H1 (cell line): ENCODE measurements at regions not wholly inside any gene's neighbourhood (a gene's known extent, or its start where the extent isn't known, plus 50 kb on each side); places are given as distances from the start of the nearest gene placed in this dataset.

Experiments used
- CTCF ChIA-PET: fragments of 300-600 bp; sonication (Branson Sonifier 250); formaldehyde crosslinking; loops from one replicate; lab custom pipeline; 2021; ENCODE audit not compliant: partially characterized antibody; lab: Charles Lee
- POLR2A ChIA-PET: fragments of 300-600 bp; sonication (Branson Sonifier 250); formaldehyde crosslinking; loops from one replicate; lab custom pipeline; 2021; ENCODE audit warnings: inconsistent platforms; ENCODE audit not compliant: partially characterized antibody; lab: Charles Lee
- DNase-seq, 2 experiments: peaks; one replicate each; pipeline versions ENCODE4 v3.0.0 to v3.0.0-alpha.2; 2010 to 2022; ENCODE audit warnings: low spot score in 2 of 2, low read depth in 1 of 2, mixed read lengths in 1 of 2
- FAIRE-seq: peaks from 2 replicates; lab custom pipeline; 2011; peaks lifted over from hg19 to GRCh38; lab: Jason Lieb, UNC
- H2AFZ ChIP-seq: 2 replicates; pipeline ENCODE4 v1.8.1; 2012; ENCODE audit warnings: low read length, inconsistent platforms
- H2AK5ac ChIP-seq: 2 replicates; pipeline ENCODE4 v1.6.1; 2013; ENCODE audit warnings: low read depth, low read length
- H2BK120ac ChIP-seq: replicated peaks from 2 replicates; pipeline ENCODE3; 2013; ENCODE audit warnings: low read depth, low read length, inconsistent platforms
- H2BK12ac ChIP-seq: 2 replicates; pipeline ENCODE4 v1.6.1; 2013; ENCODE audit warnings: low read depth, low read length
- H2BK15ac ChIP-seq: 2 replicates; pipeline ENCODE4 v1.6.1; 2013; ENCODE audit warnings: low read length
- H2BK20ac ChIP-seq: 2 replicates; pipeline ENCODE4 v1.6.1; 2013; ENCODE audit warnings: low read length
- H2BK5ac ChIP-seq: 2 replicates; pipeline ENCODE4 v1.6.1; 2013; ENCODE audit warnings: low read depth, low read length
- H3K14ac ChIP-seq: 2 replicates; pipeline ENCODE4 v1.6.1; 2013; ENCODE audit warnings: inconsistent platforms; ENCODE audit not compliant: insufficient read length
- H3K18ac ChIP-seq: 2 replicates; pipeline ENCODE4 v1.6.1; 2013; ENCODE audit warnings: low read length; ENCODE audit errors: extremely low read depth
- H3K23ac ChIP-seq: 2 replicates; pipeline ENCODE4 v1.6.1; 2013; ENCODE audit warnings: inconsistent platforms; ENCODE audit not compliant: insufficient read length
- H3K23me2 ChIP-seq: 2 replicates; pipeline ENCODE4 v1.6.1; 2013; ENCODE audit warnings: low read depth, low read length
- H3K27ac ChIP-seq: 2 replicates; pipeline ENCODE4 v1.6.1; 2011; ENCODE audit warnings: low read depth, low read length, inconsistent platforms
- H3K27me3 ChIP-seq, 4 experiments: replicated peaks in 1 of 4; 1 replicate in 1 of 4; 2 replicates in 3 of 4; pipeline versions ENCODE4 v1.6.1 to v1.8.1; 2011 to 2013; ENCODE audit warnings: low read length in 3 of 4, mild to moderate bottlenecking in 3 of 4, inconsistent platforms in 2 of 4, mixed read lengths in 2 of 4, moderate library complexity in 1 of 4; ENCODE audit not compliant: control insufficient read depth in 3 of 4, insufficient read depth in 3 of 4; ENCODE audit errors: extremely low read depth in 1 of 4
- H3K36me3 ChIP-seq, 4 experiments: 2 replicates each; pipeline versions ENCODE4 v1.6.1 to v1.8.1; 2011 to 2013; ENCODE audit warnings: mild to moderate bottlenecking in 4 of 4, low read length in 3 of 4, moderate library complexity in 2 of 4, control low read depth in 1 of 4, inconsistent platforms in 1 of 4; ENCODE audit not compliant: insufficient read depth in 4 of 4, control insufficient read depth in 2 of 4
- H3K4ac ChIP-seq: replicated peaks from 2 replicates; pipeline ENCODE3; 2013; ENCODE audit warnings: low read length, low read depth, mixed read lengths, inconsistent platforms; ENCODE audit not compliant: insufficient read length
- H3K4me1 ChIP-seq, 4 experiments: replicated peaks in 1 of 4; 1 replicate in 1 of 4; 2 replicates in 3 of 4; pipeline versions ENCODE4 v1.6.1 to v1.8.1; 2011 to 2013; ENCODE audit warnings: low read length in 3 of 4, inconsistent platforms in 2 of 4, mixed read lengths in 1 of 4; ENCODE audit not compliant: insufficient read depth in 4 of 4, control insufficient read depth in 3 of 4
- H3K4me2 ChIP-seq, 2 experiments: 2 replicates each; pipeline versions ENCODE4 v1.6.1 to v1.8.1; 2011 to 2013; ENCODE audit warnings: low read depth in 2 of 2, low read length in 2 of 2, control low read depth in 1 of 2, inconsistent platforms in 1 of 2, mild to moderate bottlenecking in 1 of 2; ENCODE audit not compliant: insufficient read depth in 1 of 2
- H3K4me3 ChIP-seq, 4 experiments: fragments of 200-600, 300-600 bp in 1 of 4; sonication (generic), shearing (Covaris generic), sonication (Bioruptor Twin) in 1 of 4; 2 replicates each; pipeline versions ENCODE4 v1.5.1 to v1.8.1; 2011 to 2016; ENCODE audit warnings: low read length in 4 of 4, low read depth in 3 of 4, control low read depth in 2 of 4, inconsistent platforms in 2 of 4, mild to moderate bottlenecking in 2 of 4, mixed read lengths in 1 of 4, moderate library complexity in 1 of 4; ENCODE audit not compliant: insufficient read depth in 2 of 4; ENCODE audit errors: extremely low read depth in 1 of 4
- H3K56ac ChIP-seq: replicated peaks from 2 replicates; pipeline ENCODE3; 2013; ENCODE audit warnings: low read depth, mild to moderate bottlenecking, mixed read lengths, low read length, inconsistent platforms; ENCODE audit not compliant: insufficient read length
- H3K79me1 ChIP-seq: 2 replicates; pipeline ENCODE4 v1.6.1; 2013; ENCODE audit warnings: low read depth, low read length, control low read depth
- H3K79me2 ChIP-seq, 2 experiments: 2 replicates each; pipeline versions ENCODE4 v1.6.1 to v1.8.1; 2012 to 2013; ENCODE audit warnings: low read length in 2 of 2, mild to moderate bottlenecking in 2 of 2, inconsistent platforms in 1 of 2; ENCODE audit not compliant: insufficient read depth in 2 of 2, control insufficient read depth in 1 of 2
- H3K9ac ChIP-seq, 4 experiments: replicated peaks in 1 of 4; 1 replicate in 1 of 4; 2 replicates in 3 of 4; pipeline versions ENCODE4 v1.6.1 to v1.8.1; 2011 to 2013; ENCODE audit warnings: low read depth in 3 of 4, low read length in 3 of 4, control low read depth in 2 of 4, mild to moderate bottlenecking in 2 of 4, moderate library complexity in 2 of 4, inconsistent platforms in 1 of 4; ENCODE audit errors: extremely low read depth in 1 of 4
- H3K9me3 ChIP-seq, 2 experiments: 2 replicates each; pipeline versions ENCODE4 v1.6.1 to v1.8.1; 2012 to 2013; ENCODE audit warnings: mild to moderate bottlenecking in 2 of 2, moderate library complexity in 2 of 2, control low read depth in 1 of 2, inconsistent platforms in 1 of 2, low read depth in 1 of 2, low read length in 1 of 2, mixed read lengths in 1 of 2; ENCODE audit not compliant: insufficient read depth in 2 of 2
- H4K20me1 ChIP-seq, 2 experiments: replicated peaks in 1 of 2; 2 replicates each; pipeline versions ENCODE3 to v1.8.1; 2011 to 2013; ENCODE audit warnings: inconsistent platforms in 2 of 2, low read length in 2 of 2, mild to moderate bottlenecking in 1 of 2; ENCODE audit not compliant: insufficient read depth in 2 of 2, control insufficient read depth in 1 of 2
- H4K5ac ChIP-seq: 2 replicates; pipeline ENCODE4 v1.6.1; 2013; ENCODE audit warnings: low read length, low read depth, mixed read lengths, inconsistent platforms; ENCODE audit not compliant: insufficient read length
- H4K8ac ChIP-seq: 2 replicates; pipeline ENCODE4 v1.8.0; 2013; ENCODE audit warnings: mild to moderate bottlenecking, moderate library complexity, low read length, inconsistent platforms; ENCODE audit not compliant: insufficient read depth; ENCODE audit errors: extremely low read depth
- H4K91ac ChIP-seq: replicated peaks from 2 replicates; pipeline ENCODE3; 2013; ENCODE audit warnings: low read length, mixed read lengths, inconsistent platforms; ENCODE audit not compliant: insufficient read length
- ASH2L ChIP-seq: fragments of 200-600, 300-600 bp; sonication (generic); IDR thresholded peaks from one replicate; pipeline ENCODE4 v1.7.1; 2017; ENCODE audit warnings: low read length
- CTBP2 ChIP-seq: IDR thresholded peaks from 2 replicates; pipeline ENCODE4 v1.7.0; 2011; ENCODE audit warnings: borderline replicate concordance, mild to moderate bottlenecking, moderate library complexity, mixed read lengths, low read length; ENCODE audit not compliant: insufficient read depth, insufficient read length
- EP300 ChIP-seq, 2 experiments: IDR thresholded peaks; 1 replicate in 1 of 2; 2 replicates in 1 of 2; pipeline ENCODE4 v1.6.1; 2011 to 2012; ENCODE audit warnings: low read depth in 2 of 2, low read length in 2 of 2, mild to moderate bottlenecking in 2 of 2, borderline replicate concordance in 1 of 2, inconsistent platforms in 1 of 2, moderate library complexity in 1 of 2
- HDAC6 ChIP-seq: IDR thresholded peaks from one replicate; pipeline ENCODE4 v1.7.1; 2012; ENCODE audit warnings: low read depth, mild to moderate bottlenecking, inconsistent platforms, low read length, moderate library complexity
- RAD21 ChIP-seq, 2 experiments: IDR thresholded peaks in 1 of 2; conservative IDR thresholded peaks in 1 of 2; 2 replicates each; pipeline ENCODE4 v1.6.1; 2011; ENCODE audit warnings: low read depth in 2 of 2, low read length in 2 of 2, improper control_type of control experiment in 1 of 2, inconsistent platforms in 1 of 2, mild to moderate bottlenecking in 1 of 2, moderate library complexity in 1 of 2
- SP1 ChIP-seq: IDR thresholded peaks from 2 replicates; pipeline ENCODE4 v1.6.1; 2011; ENCODE audit warnings: low read depth, low read length
- SP4 ChIP-seq: IDR thresholded peaks from 2 replicates; pipeline ENCODE4 v1.6.1; 2012; ENCODE audit warnings: low read length, inconsistent platforms
- SRF ChIP-seq: IDR thresholded peaks from 2 replicates; pipeline ENCODE4 v1.6.1; 2011; ENCODE audit warnings: mild to moderate bottlenecking, low read depth, low read length, moderate library complexity
- SUZ12 ChIP-seq: fragments of 200-600 bp; sonication (generic); IDR thresholded peaks from 2 replicates; pipeline ENCODE4 v1.6.1; 2012; ENCODE audit warnings: mild to moderate bottlenecking, inconsistent platforms, low read length, moderate library complexity, mixed read lengths
- YY1 ChIP-seq: IDR thresholded peaks from 2 replicates; pipeline ENCODE4 v1.6.1; 2011; ENCODE audit warnings: low read depth, mild to moderate bottlenecking, low read length
- WGBS, 2 experiments: shearing (Covaris generic) in 1 of 2; methylation state at CpG; one replicate each; pipeline versions ENCODE4 v1.1.6 to v1.1.7; 2013 to 2015; ENCODE audit warnings: low lambda C conversion rate in 2 of 2, mixed read lengths in 2 of 2, inconsistent platforms in 1 of 2, low coverage in 1 of 2, missing lambda C conversion rate in 1 of 2; ENCODE audit not compliant: insufficient replicate concordance in 2 of 2, insufficient coverage in 1 of 2, insufficient read length in 1 of 2; ENCODE audit errors: extremely low coverage in 1 of 2, missing lambda C conversion rate in 1 of 2; 5-methylcytosine and 5-hydroxymethylcytosine counted together

- ChIA-PET POLR2A (no interaction called here), CTCF (interaction anchor here (0.6 to 2.0 kb wide), 4 partner anchors 24 to 808 kb away, joined by 3 to 7 read pairs (median 3); no protein-coding TSS in a partner anchor)
- H4K8ac ChIP-seq, result no peak overlapping the region
- H3K4ac ChIP-seq, result no peak overlapping the region
- H3K4me3 ChIP-seq, result no peak overlapping the region
- FAIRE-seq (no peak), DNase-seq (no peak)
- TF ChIP-seq CTBP2, result no peak
- no peak for TF ChIP-seq YY1
- TF ChIP-seq SRF, result no peak
- no peak for TF ChIP-seq SUZ12
- no peak for TF ChIP-seq SP1
- no peak for TF ChIP-seq SP4
- no peak for TF ChIP-seq RAD21 (IDR thresholded peaks at IDR 0.05 in 1 of 2, conservative IDR thresholded peaks at IDR 0.05 in 1 of 2; ENCODE audit: low read depth in 2 of 2, low read length in 2 of 2)
- TF ChIP-seq EP300 (IDR thresholded peaks at IDR 0.05; ENCODE audit: borderline replicate concordance in 1 of 2, low read depth in 2 of 2, low read length in 2 of 2), result no peak
- TF ChIP-seq ASH2L, result no peak
- TF ChIP-seq HDAC6, result no peak
- H3K79me1 ChIP-seq, result no peaks in the 10 kb centered on the region
- H3K9ac ChIP-seq, result no peak overlapping the region
- H3K79me2 ChIP-seq, result no peaks in the 10 kb centered on the region
- H3K9me3 ChIP-seq, result no peaks in the 10 kb centered on the region
- H3K36me3 ChIP-seq, result no peaks in the 10 kb centered on the region
- no peak overlapping the region for H3K27ac ChIP-seq
- no peaks in the 10 kb centered on the region for H3K23me2 ChIP-seq
- H3K14ac ChIP-seq, result no peak overlapping the region
- H4K91ac ChIP-seq, result no peak overlapping the region
- H3K56ac ChIP-seq, result no peak overlapping the region
- no peak overlapping the region for H2BK12ac ChIP-seq
- no peak overlapping the region for H3K18ac ChIP-seq
- no peak overlapping the region for H2AFZ ChIP-seq
- H2BK20ac ChIP-seq, result no peak overlapping the region
- H4K5ac ChIP-seq, result no peak overlapping the region
- no peaks in the 10 kb centered on the region for H3K4me1 ChIP-seq
- H4K20me1 ChIP-seq, result no peaks in the 10 kb centered on the region
- H2BK5ac ChIP-seq, result no peak overlapping the region
- H2BK120ac ChIP-seq, result no peak overlapping the region
- 83% methylated on average over 8 of the region's 8 CpGs; no CpG with 5 or more reads in 1 of the 2 experiments for WGBS, 2 experiments
- no peak overlapping the region for H3K4me2 ChIP-seq
- no peak overlapping the region for H2AK5ac ChIP-seq
- H3K23ac ChIP-seq, result no peak overlapping the region
- no peaks in the 10 kb centered on the region for H3K27me3 ChIP-seq
- no peak overlapping the region for H2BK15ac ChIP-seq
These were observed 383.1 kb upstream of the ESRRG start for GRCh38 chr1:217106231-217106901.
